ENCODE measurements at regions not wholly inside any gene's neighbourhood (a gene's known extent, or its start where the extent isn't known, plus 50 kb on each side); places are given as distances from the start of the nearest gene placed in this dataset.
A peak's percentile ranks its signal among the peaks of the same experiment; 100 is the strongest.
"Not testable (repeated sequence)": the region's sequence is repeated elsewhere in the genome, so short reads cannot be mapped to it uniquely, and the experiment has no call there.

DNA sequence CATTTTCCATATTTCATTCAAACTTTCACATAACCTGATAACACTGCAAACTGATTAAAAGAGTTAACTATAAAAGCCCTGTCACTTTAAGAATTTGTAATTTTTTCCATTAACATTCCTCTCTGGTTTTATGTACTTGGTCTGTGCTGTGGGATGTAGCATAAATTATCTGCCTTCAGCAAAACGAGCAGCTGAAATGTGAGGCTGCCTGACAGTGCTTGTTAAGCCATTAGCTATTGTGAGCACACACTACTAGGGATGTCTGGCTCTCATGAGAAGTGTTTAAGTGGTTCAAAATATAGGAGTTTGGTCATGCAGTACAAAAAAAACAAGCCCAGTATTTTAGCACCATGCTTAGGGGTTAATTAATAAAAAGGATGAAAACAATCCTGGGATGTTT is 63.0 kb downstream of the HOXA1 start:
- Histone ChIP-seq H3K4me3 (no peak overlapping the region), H3K9me3 (no peaks in the 10 kb centered on the region), H3K36me3 (no peaks in the 10 kb centered on the region), H3K27me3 (no peaks in the 10 kb centered on the region)
- DNase-seq = no peak

DNA sequence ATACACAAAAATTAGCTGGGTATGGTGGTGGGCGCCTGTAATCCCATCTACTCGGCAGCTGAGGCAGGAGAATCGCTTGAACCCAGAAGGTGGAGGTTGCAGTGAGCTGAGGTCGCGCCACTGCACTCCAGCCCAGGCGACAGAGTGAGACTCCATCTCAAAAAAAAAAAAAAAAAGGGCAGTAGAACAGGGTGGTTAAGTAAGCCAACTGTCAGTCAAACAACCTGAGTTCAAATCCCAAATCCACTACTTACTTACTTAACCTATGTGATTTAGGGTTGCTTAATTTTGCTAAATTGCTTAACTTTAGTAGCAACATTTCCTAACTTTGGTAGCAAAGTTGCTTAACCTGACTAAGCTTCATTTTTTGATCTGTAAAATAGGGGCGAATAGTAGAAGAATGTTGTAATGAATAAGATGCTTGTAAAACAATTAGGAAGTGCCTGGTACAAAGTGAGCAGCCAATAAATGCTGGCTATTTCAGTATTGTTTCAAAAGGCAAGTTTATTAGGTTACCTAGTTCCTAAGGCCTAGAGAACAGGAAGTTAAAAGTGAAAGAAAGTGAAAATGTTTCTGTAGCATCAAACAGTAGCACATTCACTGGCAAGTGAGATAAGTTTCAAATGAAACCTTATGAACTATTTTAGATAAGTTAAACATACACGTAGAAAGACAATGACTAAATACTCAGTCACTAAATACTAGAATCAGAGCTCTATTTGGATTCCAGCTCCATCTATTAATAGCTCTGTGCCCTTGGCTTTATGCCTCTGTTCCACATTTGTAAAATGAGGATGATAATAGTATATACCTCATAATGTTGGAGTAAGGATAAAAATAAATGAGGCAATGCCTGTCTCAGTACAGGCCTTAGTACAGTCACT is 64.3 kb downstream of the HOXA1 start:
- no peak for DNase-seq
- no peaks in the 10 kb centered on the region for H3K9me3 ChIP-seq
- H3K27me3 ChIP-seq = no peaks in the 10 kb centered on the region
- H3K36me3 ChIP-seq = no peaks in the 10 kb centered on the region
- H3K4me3 ChIP-seq = no peak overlapping the region

DNA sequence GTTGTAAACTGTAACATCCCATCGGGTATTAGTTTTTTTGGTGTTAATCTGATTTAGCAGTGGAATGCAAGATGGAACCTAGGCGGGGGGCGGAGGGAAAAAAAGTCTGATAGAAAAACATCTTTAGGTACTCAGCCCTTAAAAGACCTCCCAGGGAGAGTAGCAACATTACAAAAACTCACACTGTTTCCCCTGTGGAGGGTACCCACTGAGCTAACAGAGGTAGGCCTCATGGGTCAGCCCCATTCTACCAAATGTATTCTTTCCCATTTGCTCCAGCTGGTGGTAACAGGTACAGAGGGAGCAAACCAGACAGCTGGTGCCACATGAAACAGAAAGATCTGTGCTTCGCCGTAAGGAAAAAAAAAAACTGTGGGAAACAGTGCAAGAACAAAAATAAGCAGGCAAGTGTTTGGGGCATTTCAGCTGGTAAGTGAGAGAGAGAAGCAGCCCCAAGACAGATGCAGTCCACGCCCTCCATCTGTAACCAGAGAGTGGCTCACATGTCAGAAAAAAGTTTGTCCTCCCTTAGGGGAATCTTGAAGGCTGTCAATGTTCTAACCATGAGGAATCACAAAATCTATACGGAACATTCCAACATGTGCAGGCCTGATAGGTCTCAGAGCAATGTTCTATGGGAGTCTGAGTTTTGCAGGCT is 65.3 kb downstream of the HOXA1 start:
- Histone ChIP-seq H3K36me3 (no peaks in the 10 kb centered on the region), H3K27me3 (no peaks in the 10 kb centered on the region), H3K9me3 (no peaks in the 10 kb centered on the region), H3K4me3 (no peak overlapping the region)
- DNase-seq = no peak

DNA sequence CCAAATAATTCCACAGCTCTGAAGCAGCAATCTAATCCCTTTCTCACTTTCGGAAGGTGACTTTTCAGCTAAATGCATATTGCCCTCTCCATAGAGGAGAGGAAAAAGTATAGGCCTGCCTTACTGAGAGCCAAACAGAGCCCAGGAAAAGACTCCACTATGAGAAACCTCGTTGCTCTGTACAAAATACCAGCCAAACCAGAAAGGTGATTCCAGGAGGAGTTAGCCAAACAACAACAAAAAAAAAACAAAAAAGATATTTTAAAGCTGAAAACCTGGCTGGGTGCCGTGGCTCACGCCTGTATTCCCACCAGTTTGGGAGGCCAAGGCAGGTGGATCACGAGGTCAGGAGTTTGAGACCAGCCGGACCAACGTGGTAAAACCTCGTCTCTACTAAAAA is 70.5 kb downstream of the HOXA1 start:
- DNase-seq = no peak
- Histone ChIP-seq H3K27me3 (no peaks in the 10 kb centered on the region), H3K4me3 (no peak overlapping the region), H3K36me3 (no peaks in the 10 kb centered on the region), H3K9me3 (no peaks in the 10 kb centered on the region)

DNA sequence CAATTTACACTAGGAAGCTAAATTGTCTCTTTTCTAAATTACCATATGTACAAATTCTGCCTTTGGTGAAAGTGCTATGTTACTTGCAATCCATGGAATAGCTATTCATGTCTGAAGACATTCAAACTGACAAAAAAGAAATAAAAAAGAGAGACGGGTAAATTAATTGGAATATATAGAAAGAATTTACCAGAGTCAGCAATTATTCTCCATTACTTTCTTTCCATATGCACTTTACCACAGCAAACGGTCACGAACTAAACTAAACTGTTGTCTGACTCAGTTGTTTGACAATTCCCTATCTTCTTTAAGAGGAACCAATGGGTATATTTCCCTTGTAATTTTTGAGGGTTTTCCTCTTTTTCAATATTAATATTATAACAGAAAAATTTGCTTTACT is 85.7 kb downstream of the HOXA1 start:
- Histone ChIP-seq H3K4me3 (no peak overlapping the region), H3K27me3 (no peaks in the 10 kb centered on the region), H3K9me3 (peaks cover 9% of the 10 kb centered on the region), H3K36me3 (no peaks in the 10 kb centered on the region)
- no peak for DNase-seq

DNA sequence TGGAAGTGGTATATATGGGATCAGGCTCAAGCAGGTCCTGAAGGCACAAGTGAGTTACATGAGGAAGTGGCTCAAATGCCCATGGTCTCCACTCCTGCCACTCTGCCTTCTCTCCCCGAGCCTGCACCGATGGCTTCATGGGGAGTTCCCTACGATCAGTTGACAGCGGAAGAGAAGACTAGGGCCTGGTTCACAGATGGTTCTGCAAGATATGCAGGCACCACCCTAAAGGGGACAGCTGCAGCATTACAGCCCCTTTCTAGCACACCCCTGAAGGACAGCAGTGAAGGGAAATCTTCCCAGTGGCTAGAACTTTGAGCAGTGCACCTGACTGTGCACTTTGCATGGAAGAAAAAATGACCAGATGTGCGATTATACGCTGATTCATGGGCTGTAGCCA is 95.3 kb downstream of the HOXA1 start:
- Histone ChIP-seq H3K4me3 (no peak overlapping the region), H3K27me3 (no peaks in the 10 kb centered on the region), H3K36me3 (no peaks in the 10 kb centered on the region), H3K9me3 (no peaks in the 10 kb centered on the region; the same call in none of the 2 replicates)
- no peak for DNase-seq

DNA sequence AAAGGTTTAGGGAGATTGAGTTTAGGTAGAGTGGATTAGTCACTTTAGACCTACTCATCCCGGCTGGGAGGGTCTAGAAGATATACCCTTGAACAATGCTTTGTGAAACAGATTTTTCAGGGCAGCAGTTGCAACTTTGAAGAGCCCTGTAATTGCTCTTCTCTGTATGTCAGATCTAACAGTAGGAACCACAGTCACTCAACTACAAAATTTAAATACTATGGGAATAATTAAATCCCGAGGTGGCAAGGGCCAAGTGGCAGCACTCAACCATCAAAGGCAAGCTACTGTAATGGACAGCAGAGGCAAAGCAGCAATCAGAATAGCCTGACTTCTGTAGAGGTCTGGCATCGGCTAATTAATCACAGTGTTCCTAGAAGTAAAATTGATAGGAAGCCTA is 97.5 kb downstream of the HOXA1 start:
- not testable (repeated sequence) for H3K36me3 ChIP-seq, H3K27me3 ChIP-seq, H3K9me3 ChIP-seq, H3K4me3 ChIP-seq, DNase-seq

DNA sequence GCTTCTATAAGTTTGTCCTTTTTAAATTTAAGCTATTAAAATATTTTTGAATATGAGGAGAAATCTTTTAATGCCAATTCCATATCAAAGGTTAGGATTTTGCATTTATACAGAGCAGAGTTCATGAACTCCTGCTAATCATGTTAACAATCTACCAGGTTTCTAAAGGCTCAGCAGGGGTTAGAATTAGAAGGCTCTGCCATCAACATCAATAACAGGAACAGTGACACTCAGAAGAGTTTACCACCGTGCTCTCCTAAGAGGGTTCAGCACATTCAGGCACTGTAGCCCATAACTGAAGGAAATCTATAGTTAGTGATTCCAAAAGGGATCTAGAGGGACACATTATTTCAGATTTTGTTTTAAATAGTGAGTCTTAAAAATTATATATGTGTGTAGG is 100.1 kb downstream of the HOXA1 start:
- H3K9me3 ChIP-seq = no peaks in the 10 kb centered on the region
- H3K4me3 ChIP-seq = no peak overlapping the region
- no peak for DNase-seq
- no peaks in the 10 kb centered on the region for H3K36me3 ChIP-seq
- H3K27me3 ChIP-seq = no peaks in the 10 kb centered on the region

DNA sequence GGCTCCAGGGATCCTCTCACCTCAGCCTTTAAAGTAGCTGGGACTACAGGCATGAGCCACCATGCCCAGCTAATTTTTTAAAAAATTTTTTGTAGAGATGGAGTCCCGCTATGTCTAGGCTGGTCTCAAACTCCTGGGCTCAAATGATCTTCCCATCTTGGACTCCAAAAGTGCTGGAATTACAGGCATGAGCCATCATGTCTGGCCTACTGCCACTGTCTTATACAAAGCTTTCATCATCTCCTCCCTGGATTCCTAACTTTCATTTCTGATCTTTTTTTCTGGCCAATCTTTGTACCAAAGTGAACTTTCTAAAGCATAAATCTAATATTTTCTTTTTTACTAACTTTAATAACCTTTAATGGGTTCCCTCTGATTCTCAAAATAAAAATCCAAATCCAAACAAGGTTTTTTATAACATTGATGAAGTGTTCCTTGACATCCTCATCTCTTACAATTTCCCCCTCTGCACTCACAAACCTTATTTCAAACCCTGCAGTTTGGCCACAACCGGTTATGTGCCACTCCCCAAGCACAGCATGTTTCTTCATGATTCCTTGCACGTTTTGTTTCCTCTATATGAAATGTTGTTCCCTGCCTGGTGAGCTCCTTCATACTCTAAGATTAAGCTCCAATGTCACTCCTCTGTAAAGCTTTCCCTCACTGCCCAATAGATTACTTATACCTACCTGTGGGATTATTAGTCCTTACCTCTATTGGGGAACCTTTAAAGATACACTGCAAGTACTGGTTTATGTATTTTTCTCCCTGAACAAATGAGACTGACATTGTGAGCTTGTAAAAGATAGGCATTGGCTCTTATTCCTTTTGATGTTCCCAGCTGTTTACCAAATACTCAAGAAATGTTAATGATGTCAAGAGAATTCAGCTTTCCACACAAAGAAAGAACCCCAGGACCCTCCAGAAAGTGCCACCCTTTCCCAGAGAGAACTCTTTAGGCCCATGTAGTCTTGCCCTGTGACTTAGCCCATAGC is 101.7 kb downstream of the HOXA1 start:
- Histone ChIP-seq H3K4me3 (no peak overlapping the region), H3K36me3 (no peaks in the 10 kb centered on the region), H3K27me3 (no peaks in the 10 kb centered on the region), H3K9me3 (no peaks in the 10 kb centered on the region)
- peak; percentile 52 for DNase-seq

DNA sequence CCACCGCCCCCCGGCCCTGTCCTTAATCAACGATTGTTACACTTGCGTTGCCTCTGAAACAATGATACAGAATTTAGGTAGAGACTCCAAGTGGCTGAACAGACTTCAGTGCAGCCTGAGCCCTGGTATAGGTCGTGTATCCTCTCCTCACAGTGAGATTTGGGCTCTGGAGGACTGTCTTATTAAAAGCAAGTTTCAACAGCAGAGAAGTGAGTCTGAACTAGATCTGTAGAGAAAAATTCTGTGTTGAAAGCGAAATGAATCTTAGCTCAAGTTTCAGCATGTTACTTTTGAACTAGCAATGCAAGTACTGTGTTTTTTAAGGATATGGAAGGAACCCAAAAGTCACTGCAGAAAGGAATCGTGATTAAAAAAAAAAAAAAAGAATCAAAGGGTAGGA is 103.1 kb downstream of the HOXA1 start:
- DNase-seq = no peak
- no peaks in the 10 kb centered on the region for H3K9me3 ChIP-seq
- H3K27me3 ChIP-seq = no peaks in the 10 kb centered on the region
- H3K36me3 ChIP-seq = no peaks in the 10 kb centered on the region
- no peak overlapping the region for H3K4me3 ChIP-seq

DNA sequence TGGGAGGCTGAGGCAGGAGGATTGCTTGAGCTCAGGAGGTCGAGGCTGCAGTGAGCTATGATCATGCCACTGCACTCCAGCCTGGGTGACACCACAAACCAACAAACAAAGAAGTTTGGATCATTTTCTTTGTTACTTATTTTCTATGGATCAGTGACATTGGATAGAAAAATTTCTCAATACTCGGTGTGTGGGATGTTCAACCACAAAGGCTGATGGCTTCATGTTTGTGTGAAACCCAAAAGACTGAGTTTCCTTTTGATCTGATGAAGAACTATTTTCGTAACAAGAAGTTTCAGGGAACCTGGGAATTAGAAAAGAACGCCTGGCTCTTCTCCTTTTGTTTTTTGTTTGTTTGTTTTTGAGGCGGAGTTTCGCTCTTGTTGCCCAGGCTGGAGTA is 104.0 kb downstream of the HOXA1 start:
- Histone ChIP-seq H3K4me3 (no peak overlapping the region), H3K36me3 (no peaks in the 10 kb centered on the region), H3K27me3 (no peaks in the 10 kb centered on the region), H3K9me3 (no peaks in the 10 kb centered on the region)
- DNase-seq = no peak

DNA sequence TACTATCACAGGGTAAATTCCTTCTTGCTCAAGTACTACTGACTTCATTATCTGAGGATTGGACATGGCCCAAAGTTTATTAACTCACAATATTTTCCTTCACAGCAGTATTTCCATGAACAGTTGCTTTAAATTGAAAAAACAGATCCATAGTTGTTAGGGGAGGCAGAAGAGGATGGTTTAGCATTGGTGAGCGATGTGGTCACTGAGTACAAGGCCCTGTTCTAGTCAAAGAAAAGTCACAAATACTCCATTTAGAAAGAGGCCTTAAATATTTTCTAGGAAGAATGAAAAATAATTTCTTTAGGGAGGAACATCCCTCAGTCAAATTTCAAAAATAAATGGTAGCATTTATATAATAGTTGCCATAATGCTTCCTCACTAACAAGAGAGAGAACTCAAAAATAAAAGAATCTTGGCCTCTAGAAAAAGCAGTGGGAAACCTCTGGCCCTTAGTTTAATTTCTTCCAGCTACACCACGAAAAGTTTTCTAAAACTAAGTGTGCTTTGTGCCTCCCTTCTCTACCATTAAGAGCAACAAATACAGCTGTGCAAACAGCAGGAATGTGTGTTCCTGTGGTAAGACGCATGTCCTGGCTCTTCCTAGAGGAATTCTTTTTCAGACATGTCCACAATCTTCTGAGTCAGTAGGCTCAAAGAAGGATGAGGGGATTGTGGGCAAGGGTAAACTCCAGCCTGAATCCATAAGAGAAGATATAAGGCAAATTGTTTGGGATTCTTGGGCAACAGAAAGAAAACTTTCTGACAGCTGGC is 105.7 kb downstream of the HOXA1 start:
- H3K9me3 ChIP-seq = no peaks in the 10 kb centered on the region
- H3K4me3 ChIP-seq = no peak overlapping the region
- no peak for DNase-seq
- no peaks in the 10 kb centered on the region for H3K27me3 ChIP-seq
- no peaks in the 10 kb centered on the region for H3K36me3 ChIP-seq

DNA sequence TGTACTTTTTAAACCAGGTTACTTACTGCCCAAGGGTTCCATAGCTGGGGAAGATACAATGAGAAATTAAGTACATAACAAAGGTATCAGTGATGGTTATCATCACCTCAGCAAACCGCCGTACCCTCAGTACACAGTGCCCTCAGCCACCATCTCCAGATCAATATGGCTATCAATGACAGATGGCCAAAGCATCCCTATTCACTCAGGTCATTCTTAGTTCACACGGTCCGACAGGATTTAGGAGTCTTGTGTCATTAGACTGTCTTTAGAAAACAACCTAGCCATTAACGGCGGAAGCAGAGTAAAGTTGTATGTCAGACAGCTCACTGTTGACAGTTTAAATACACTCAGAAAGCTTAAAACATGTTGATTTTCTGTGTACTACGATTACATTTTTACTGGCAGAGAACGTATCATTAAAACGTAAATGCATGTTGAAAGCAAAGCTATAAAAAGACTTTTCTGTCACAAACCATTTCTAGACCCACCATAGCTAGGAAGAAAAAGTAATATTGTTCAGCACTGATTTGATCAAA is 106.9 kb downstream of the HOXA1 start:
- no peak for DNase-seq

DNA sequence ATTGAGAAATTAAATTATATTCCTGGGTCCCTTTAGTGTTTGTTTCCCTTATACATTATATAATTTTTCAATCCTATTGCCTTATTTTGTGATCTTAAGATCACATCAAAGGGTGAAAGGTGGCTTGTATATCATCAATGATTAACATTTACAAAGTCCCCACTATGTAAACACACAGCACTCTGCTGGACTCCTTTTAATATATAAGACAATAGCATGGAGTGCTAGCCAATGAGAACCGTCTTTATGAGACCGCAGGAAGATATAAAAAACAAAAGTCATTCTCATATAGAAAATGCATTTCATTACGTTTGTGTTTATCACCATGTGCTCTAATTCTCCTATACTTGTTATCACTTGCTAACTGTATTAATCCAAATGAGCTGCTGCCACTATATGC is 108.5 kb downstream of the HOXA1 start:
- no peak for DNase-seq
- Histone ChIP-seq H3K27me3 (no peaks in the 10 kb centered on the region), H3K9me3 (no peaks in the 10 kb centered on the region), H3K4me3 (no peak overlapping the region), H3K36me3 (no peaks in the 10 kb centered on the region)

More for the DNA sequence above, 106.9 kb downstream of the HOXA1 start:
- Histone ChIP-seq H3K27me3 (no peaks in the 10 kb centered on the region), H3K9me3 (no peaks in the 10 kb centered on the region), H3K4me3 (no peak overlapping the region), H3K36me3 (no peaks in the 10 kb centered on the region)

DNA sequence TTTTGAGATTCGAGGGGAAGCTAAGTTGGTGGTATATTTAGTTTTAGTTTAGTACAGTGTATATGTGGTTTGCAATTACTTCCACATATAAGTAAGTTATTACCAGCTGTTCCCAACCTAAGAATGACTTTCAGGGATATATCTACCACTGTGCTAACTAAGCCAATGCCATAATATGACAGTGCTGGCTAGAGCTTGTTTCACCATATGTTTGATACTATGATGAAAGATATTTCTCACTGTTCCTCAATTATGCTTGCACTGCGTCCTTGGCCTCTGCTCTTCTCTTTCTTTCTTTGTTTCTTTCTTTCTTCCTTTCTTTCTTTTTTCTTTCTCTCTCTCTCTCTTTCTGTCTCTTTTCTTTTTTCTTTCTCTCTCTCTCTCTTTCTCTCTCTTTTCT is 113.8 kb upstream of the SKAP2 start:
- H3K36me3 ChIP-seq = no peaks in the 10 kb centered on the region
- H3K4me3 ChIP-seq = no peak overlapping the region
- no peaks in the 10 kb centered on the region; the same call in 1 of the 2 replicates for H3K9me3 ChIP-seq
- H3K27me3 ChIP-seq = no peaks in the 10 kb centered on the region
- DNase-seq = no peak

DNA sequence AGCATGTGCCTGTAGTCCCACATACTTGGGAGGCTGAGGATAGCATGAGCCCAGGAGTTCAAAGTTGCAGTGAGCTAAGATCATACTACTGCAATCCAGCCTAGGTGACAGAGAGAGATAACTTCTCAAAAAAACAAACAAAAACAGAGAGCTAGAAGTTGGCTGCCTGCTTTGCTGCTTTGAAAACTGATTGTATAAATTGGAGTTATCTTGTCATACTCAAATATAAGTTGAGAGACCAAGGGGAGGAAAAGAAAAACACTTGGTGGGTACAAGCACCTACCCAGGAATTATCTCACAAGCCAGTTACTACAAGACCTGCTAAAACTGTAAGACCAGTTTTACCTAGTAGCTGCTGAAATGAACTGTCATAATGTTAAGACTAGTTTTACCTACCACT is 112.5 kb upstream of the SKAP2 start:
- H3K36me3 ChIP-seq = no peaks in the 10 kb centered on the region
- no peak for DNase-seq

More for the DNA sequence above, 112.5 kb upstream of the SKAP2 start:
- H3K4me3 ChIP-seq = no peak overlapping the region
- H3K27me3 ChIP-seq = no peaks in the 10 kb centered on the region
- peaks cover 4% of the 10 kb centered on the region for H3K9me3 ChIP-seq
